ELF-1 (cell line): ENCODE measurements at regions not wholly inside any gene's neighbourhood (a gene's known extent, or its start where the extent isn't known, plus 50 kb on each side); places are given as distances from the start of the nearest gene placed in this dataset.
"Not testable (repeated sequence)": the region's sequence is repeated elsewhere in the genome, so short reads cannot be mapped to it uniquely, and the experiment has no call there.

ENCODE experiments used
- DNase-seq: peaks from one replicate; pipeline ENCODE4 v3.0.0-alpha.2; 2016; ENCODE audit warnings: low read depth, low spot score

GRCh38 chr14:53743371-53743770 is 213.3 kb downstream of the BMP4 start:
- DNase-seq: no peak

DNA sequence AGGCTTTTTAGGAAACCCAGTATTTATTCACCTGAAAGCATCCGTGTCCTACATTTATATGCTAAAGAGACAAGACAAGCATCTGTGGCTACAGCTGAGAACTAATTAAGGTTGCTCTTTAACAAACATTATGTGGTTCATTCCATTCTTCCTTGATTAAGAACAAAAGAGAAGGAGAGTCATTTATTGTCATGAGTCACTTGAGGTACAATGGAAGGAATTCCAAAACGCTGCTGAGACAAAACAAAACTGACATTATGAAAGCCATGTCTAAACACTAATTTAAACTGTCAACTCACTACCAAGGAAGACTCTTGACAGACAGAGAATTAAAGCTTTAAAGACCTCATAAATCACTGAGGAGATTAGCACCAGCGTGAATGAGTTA is 214.4 kb downstream of the BMP4 start:
- DNase-seq: peak; percentile 35

- DNase-seq: no peak
Measured at GRCh38 chr14:53741479-53742232, 215.0 kb downstream of the BMP4 start.

- DNase-seq: no peak
Measured at GRCh38 chr14:53740570-53740969, 216.1 kb downstream of the BMP4 start.

GRCh38 chr14:53735916-53736315 is 220.7 kb downstream of the BMP4 start:
- no peak for DNase-seq

- no peak for DNase-seq
Measured at GRCh38 chr14:53723221-53723620, 233.4 kb downstream of the BMP4 start.

DNA sequence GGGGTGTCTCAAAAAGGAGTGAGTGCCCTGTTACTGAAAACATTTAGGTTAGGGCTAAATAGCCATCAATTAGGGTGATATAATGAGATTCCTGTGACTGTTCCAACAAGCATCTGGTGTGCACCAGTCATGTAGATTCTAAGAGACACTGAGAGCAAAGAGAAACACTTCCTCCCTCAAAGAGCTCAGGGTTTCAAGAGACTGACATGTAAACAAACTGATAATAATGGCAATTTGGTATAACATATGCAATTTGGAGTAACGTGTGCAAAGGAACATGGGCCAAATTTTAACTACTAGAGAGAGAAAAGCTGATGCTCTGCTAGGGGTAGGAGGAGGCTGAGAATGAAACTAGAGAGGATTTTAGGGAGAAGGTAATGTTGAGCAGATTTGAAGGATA is 237.1 kb downstream of the BMP4 start:
- no peak for DNase-seq

- no peak for DNase-seq
Measured at GRCh38 chr14:53716578-53716977, 240.0 kb downstream of the BMP4 start.

GRCh38 chr14:53715193-53715721 is 241.4 kb downstream of the BMP4 start:
- DNase-seq: no peak

- no peak for DNase-seq
Measured at GRCh38 chr14:53714495-53715192, 242.0 kb downstream of the BMP4 start.

- not testable (repeated sequence) for DNase-seq
Measured at GRCh38 chr14:53712901-53713300, 243.7 kb downstream of the BMP4 start.

- peak; percentile 9 for DNase-seq
Measured at GRCh38 chr14:53711205-53711604, 245.4 kb downstream of the BMP4 start.

DNA sequence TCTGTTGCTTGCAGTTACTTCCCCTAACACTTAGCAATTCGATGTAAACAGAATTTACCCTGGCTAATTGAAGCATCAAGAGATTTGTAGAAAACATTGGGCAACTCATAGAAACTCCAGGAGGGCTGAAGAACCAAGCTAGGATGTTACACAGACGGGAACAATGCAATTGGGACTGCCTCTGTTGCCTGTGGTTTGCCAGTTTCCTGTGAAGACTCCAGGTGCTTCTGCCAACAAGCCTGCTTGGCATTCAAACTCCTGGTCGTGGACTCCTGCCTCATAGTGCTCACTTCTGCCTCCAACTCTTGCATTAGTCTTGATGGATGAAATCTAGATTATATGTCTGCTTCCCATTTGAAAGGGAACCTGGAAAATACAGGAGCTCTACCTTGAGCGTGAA is 246.0 kb downstream of the BMP4 start:
- no peak for DNase-seq

DNA sequence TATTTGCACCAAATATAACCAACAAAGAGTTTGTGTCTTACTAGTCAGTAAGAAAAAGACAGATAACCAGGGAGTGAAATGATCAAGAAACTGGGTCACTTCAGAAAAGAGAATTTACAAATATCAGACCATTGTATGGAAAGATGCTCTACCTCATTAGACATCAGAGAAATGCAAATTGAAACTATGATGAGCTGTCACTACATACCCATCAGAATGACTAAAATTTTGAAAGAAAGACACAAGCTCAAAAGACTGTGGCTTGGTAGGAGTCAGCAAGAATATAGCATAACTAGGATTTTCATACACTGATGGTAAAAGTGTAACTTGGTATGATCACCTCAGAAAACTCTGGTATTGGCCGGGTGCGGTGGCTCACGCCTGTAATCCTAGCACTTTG is 247.2 kb downstream of the BMP4 start:
- DNase-seq: no peak

DNA sequence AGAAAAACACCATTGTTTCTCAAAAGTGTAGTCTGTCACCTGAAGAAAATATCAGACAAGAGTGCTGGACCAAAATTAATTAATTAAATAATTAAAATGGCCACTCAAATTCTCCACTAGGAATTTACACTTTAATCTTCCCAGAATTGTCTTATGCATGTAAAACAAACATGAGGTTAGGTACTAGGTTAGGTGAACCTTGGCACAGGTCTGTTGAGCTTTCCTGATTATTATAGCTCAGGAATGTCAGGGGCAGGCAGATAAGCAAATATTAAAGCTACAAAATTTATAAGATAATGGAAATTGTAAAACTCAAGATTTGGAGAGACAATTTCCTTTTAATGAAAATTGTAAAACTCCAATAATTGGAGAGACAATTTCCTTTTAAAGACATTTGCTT is 253.2 kb downstream of the BMP4 start:
- DNase-seq: no peak

DNA sequence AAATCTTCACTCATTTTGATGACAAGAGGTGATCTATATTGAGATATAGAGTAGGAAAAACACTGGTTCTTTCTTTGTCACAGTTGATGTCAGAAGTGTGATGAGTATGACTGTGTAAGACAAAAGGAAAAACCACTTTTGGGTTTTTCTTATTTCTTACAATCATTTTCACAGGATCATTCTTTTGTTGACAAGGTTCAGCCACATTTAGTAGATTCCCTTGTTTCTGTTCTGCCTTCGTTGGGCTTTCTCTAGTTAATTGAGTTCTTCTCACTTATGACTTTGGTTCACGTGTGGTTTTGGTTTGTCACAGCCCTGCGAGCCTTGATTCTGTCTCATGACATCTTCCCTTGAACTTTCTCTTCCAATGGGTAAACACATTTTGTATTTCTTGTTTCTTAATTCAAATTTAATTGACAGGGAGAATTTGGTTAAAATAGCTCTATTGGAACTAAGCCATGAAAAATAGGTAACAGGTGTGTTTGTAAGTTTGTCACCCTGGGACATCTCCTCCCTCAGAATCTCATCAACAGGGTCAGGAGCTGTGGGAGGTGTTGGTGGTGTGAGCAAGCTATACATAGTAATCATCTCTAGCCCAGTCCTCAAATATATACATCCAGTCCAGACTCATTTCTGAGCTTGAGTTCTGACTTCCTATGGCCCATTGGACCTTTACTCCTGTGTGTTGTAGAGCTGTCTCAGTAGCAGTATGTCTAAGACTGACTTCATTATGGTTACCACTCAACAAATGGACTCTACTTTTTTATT is 255.3 kb downstream of the BMP4 start:
- DNase-seq: no peak

DNA sequence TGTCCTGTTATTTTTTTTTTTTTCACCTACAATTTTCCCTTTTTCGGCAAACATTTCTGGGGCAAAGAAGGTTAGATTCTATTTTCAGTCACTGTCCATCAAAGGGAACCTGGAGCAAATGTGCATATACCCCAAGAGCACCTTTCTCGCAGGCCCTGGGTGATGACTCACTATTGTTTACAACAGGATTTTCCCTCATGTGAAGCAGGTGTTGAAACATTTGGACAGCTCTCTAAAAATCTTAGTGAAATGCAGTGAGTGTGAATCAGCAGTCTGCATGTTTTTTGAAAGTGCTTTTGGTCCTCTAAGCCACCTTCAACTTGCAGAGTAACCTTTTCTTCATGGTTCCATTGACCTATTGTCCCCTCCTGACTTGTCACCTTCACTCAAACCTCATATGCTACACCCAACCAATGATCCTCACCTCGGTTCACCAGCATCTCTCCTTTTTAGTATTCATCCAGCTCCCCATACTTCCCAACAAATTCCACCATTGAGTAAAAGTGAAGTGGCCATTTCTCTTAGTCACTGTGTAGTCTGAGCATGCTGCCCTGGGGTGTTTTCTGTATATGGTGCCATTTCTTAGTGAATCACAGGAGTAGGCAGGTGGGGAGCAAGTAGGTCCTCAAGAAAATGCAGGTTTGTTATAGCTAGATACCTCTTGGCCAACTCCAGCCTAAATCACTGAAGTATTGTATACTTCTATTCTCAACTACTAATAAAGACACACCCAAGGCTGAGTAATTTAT is 260.2 kb downstream of the BMP4 start:
- DNase-seq: no peak

DNA sequence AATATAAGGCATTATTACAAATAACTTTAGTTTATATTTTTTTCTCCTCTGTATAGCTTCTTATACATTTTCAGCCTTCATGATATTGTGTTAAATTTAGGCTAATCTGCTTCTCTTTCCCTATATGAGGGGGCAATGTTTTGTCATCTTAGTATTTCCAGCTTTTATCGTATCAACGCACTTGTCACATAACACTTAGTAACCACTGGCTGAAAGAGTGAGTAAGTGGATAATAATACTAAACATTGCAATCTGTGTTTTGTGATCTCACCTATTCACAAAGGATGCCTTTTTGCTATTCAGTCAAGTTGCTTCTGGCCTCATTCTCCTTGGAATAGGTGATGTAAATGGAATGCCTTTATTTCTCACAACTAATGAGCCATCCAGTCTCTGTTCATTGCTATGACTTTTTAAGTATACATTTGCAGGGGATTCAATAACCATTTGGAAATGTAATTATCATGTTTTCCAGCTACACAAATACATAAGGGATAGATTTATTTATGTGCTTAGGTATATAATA is 260.9 kb downstream of the BMP4 start:
- no peak for DNase-seq

DNA sequence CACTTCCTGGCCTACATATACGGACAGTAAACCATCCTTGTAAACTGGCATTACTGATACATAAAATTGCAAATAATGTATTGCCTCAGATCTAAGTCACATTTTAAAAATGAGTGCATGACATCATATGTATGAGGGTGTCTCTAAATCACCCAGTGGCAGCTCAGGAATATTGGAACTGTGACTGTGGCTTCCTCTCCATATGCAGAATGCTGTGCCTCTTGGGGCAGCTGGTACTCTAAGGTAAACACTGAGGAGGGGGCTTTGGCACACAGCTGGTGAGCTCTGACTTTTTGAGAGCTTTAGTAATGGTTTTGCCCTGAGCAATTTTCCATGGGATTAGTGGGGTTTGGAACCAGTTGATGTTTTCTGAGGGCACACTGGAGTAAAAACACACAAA is 263.7 kb downstream of the BMP4 start:
- no peak for DNase-seq

DNA sequence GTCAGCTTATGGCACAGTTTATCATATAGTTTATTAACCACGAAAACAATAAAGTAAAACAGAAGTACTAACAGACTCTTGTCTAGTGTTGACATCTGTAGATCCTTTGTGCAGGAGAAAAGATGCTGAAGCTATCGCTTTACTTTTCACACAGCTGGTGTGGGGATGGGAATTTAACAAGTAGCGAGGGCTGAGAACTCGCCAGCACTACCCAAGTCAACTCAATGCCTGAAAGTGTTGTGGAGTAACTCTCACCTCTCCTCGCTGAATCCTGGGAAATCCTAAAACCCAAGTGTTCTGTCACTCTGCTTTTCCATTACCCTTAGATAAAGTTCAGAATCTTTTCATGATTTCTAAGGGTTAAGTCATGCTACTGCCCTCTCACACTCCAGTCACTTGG is 264.2 kb downstream of the BMP4 start:
- DNase-seq: no peak

- DNase-seq: no peak
Measured at GRCh38 chr14:53683229-53683628, 273.4 kb downstream of the BMP4 start.
